ENCODE measurements at regions not wholly inside any gene's neighbourhood (a gene's known extent, or its start where the extent isn't known, plus 50 kb on each side); places are given as distances from the start of the nearest gene placed in this dataset.

- no peak for TF ChIP-seq CTCF (IDR thresholded peaks at IDR 0.05; ENCODE audit: low read depth, low read length)
- no peak for DNase-seq (ENCODE audit: low read depth in 1 of 2, low spot score in 1 of 2)
- Histone ChIP-seq H3K9me3 (ENCODE audit: low read depth) (no peaks in the 10 kb centered on the region), H3K27me3 (no peaks in the 10 kb centered on the region), H3K4me1 (ENCODE audit: low read depth) (no peaks in the 10 kb centered on the region), H3K4me3 (no peak overlapping the region), H3K27ac (no peak overlapping the region), H3K36me3 (no peaks in the 10 kb centered on the region)
Observed at GRCh38 chr1:233549404-233549803, 64.5 kb upstream of the KCNK1 start.

GRCh38 chr1:233549917-233550316 lies 64.0 kb upstream of the KCNK1 start:
- Histone ChIP-seq H3K27me3 (no peaks in the 10 kb centered on the region), H3K4me1 (ENCODE audit: low read depth) (no peaks in the 10 kb centered on the region), H3K36me3 (no peaks in the 10 kb centered on the region), H3K9me3 (ENCODE audit: low read depth) (no peaks in the 10 kb centered on the region), H3K27ac (no peak overlapping the region), H3K4me3 (no peak overlapping the region)
- TF ChIP-seq CTCF (IDR thresholded peaks at IDR 0.05; ENCODE audit: low read depth, low read length), result no peak
- no peak for DNase-seq (ENCODE audit: low read depth in 1 of 2, low spot score in 1 of 2)

- no peak for DNase-seq (ENCODE audit: low read depth in 1 of 2, low spot score in 1 of 2)
- no peak overlapping the region for H3K27ac ChIP-seq
Observed at GRCh38 chr1:233554037-233554436, 59.9 kb upstream of the KCNK1 start.

GRCh38 chr1:233561708-233562426 lies 52.0 kb upstream of the KCNK1 start:
- Histone ChIP-seq H3K36me3 (no peaks in the 10 kb centered on the region), H3K9me3 (ENCODE audit: low read depth) (no peaks in the 10 kb centered on the region), H3K4me3 (no peak overlapping the region), H3K4me1 (ENCODE audit: low read depth) (no peaks in the 10 kb centered on the region), H3K27ac (no peak overlapping the region), H3K27me3 (no peaks in the 10 kb centered on the region)
- TF ChIP-seq CTCF (IDR thresholded peaks at IDR 0.05; ENCODE audit: low read depth, low read length), result no peak
- DNase-seq (ENCODE audit: low read depth in 1 of 2, low spot score in 1 of 2), result no peak

More at GRCh38 chr1:233554037-233554436, 59.9 kb upstream of the KCNK1 start:
- Histone ChIP-seq H3K9me3 (ENCODE audit: low read depth) (no peaks in the 10 kb centered on the region), H3K4me1 (ENCODE audit: low read depth) (no peaks in the 10 kb centered on the region), H3K4me3 (no peak overlapping the region), H3K36me3 (no peaks in the 10 kb centered on the region), H3K27me3 (no peaks in the 10 kb centered on the region)
- TF ChIP-seq CTCF (IDR thresholded peaks at IDR 0.05; ENCODE audit: low read depth, low read length), result no peak
